CD4-positive, CD25-positive, alpha-beta regulatory T cell (primary cell): ENCODE measurements at regions not wholly inside any gene's neighbourhood (a gene's known extent, or its start where the extent isn't known, plus 50 kb on each side); places are given as distances from the start of the nearest gene placed in this dataset.

Source experiments
- ATAC-seq, 2 donors: fragments of 150-1000 bp; cut with Tn5 transposase; one replicate each; pipeline ENCODE4 v1.10.0; 2021; ENCODE audit warnings: low read depth in 2 of 2, moderate number of reproducible peaks in 2 of 2, moderate library complexity in 1 of 2
- DNase-seq, 3 donors: peaks; one replicate each; pipeline versions ENCODE4 v3.0.0 to v3.0.0-alpha.2; 2012 to 2022; ENCODE audit warnings: mixed read lengths in 1 of 3
- H3K27ac ChIP-seq: one replicate; pipeline ENCODE4 v1.7.0; 2013; ENCODE audit warnings: mild to moderate bottlenecking, low read length; ENCODE audit not compliant: insufficient read depth, poor library complexity, severe bottlenecking
- H3K27me3 ChIP-seq: one replicate; pipeline ENCODE4 v1.7.0; 2013; ENCODE audit warnings: low read length; ENCODE audit not compliant: control insufficient read depth, insufficient read depth
- H3K36me3 ChIP-seq: one replicate; pipeline ENCODE4 v1.7.0; 2013; ENCODE audit warnings: mild to moderate bottlenecking, low read length, moderate library complexity; ENCODE audit not compliant: control insufficient read depth, insufficient read depth
- H3K4me1 ChIP-seq: 2 replicates; pipeline ENCODE4 v1.7.0; 2013; ENCODE audit warnings: mild to moderate bottlenecking, low read length; ENCODE audit not compliant: insufficient read depth, control insufficient read depth, poor library complexity, severe bottlenecking
- H3K4me3 ChIP-seq: one replicate; pipeline ENCODE4 v1.7.0; 2013; ENCODE audit warnings: low read depth, mild to moderate bottlenecking, low read length, moderate library complexity
- H3K9me3 ChIP-seq, 2 experiments: 1 replicate in 1 of 2; 2 replicates in 1 of 2; pipeline ENCODE4 v1.7.0; 2013; ENCODE audit warnings: low read length in 2 of 2, mild to moderate bottlenecking in 1 of 2, moderate library complexity in 1 of 2; ENCODE audit not compliant: control insufficient read depth in 2 of 2
- H3K27ac Mint-ChIP-seq, 3 donors: one replicate each; pipeline ENCODE4 v1.8.0; 2020 to 2022; ENCODE audit warnings: mild to moderate bottlenecking in 3 of 3, mixed read lengths in 3 of 3, moderate library complexity in 2 of 3
- H3K27me3 Mint-ChIP-seq: one replicate; pipeline ENCODE4 v1.8.0; 2022; ENCODE audit warnings: mild to moderate bottlenecking, mixed read lengths
- H3K36me3 Mint-ChIP-seq: one replicate; pipeline ENCODE4 v1.8.0; 2020; ENCODE audit warnings: mixed read lengths
- H3K4me1 Mint-ChIP-seq, 4 donors: one replicate each; pipeline ENCODE4 v1.8.0; 2020 to 2022; ENCODE audit warnings: mixed read lengths in 4 of 4, mild to moderate bottlenecking in 1 of 4
- H3K4me3 Mint-ChIP-seq, 4 donors: one replicate each; pipeline ENCODE4 v1.8.0; 2020 to 2022; ENCODE audit warnings: mild to moderate bottlenecking in 4 of 4, mixed read lengths in 4 of 4, moderate library complexity in 3 of 4
- H3K9me3 Mint-ChIP-seq, 7 donors: one replicate each; pipeline ENCODE4 v1.8.0; 2020 to 2022; ENCODE audit warnings: mixed read lengths in 7 of 7, mild to moderate bottlenecking in 3 of 7, moderate library complexity in 2 of 7

DNA sequence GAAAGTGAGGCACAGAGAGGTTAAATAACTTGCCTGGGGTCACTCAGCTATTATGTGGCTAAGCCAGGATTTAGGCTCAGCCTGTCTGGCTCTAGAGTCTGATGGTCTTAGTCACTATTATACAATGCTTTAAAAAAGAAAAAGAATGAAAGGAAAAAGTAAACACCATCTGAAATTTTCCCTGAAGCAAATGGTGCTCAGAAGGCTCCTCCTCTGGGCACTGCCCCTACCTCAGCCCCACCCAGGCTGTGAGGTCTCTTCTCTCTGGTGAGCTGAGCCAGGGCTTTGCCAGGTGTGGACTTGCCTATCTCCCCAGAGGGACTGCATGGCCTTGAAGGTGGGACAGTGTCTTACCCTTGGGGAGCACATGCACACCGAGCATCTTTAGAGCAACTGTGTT is 117.5 kb upstream of the DYRK2 start:
- DNase-seq, result no peak
- H3K4me3 Mint-ChIP-seq, result no peak overlapping the region
- Histone ChIP-seq H3K4me1 (peaks cover 7% of the 10 kb centered on the region), H3K27ac (no peak overlapping the region), H3K4me3 (no peak overlapping the region), H3K9me3 (no peaks in the 10 kb centered on the region), H3K36me3 (no peaks in the 10 kb centered on the region), H3K27me3 (peaks cover 3% of the 10 kb centered on the region)
- ATAC-seq, result no peak
- H3K4me1 Mint-ChIP-seq, result peaks cover 11 to 37% (median 15%) of the 10 kb centered on the region in 4 donors
- no peaks in the 10 kb centered on the region for H3K36me3 Mint-ChIP-seq
- H3K27me3 Mint-ChIP-seq, result peaks cover 4% of the 10 kb centered on the region
- peak overlapping the region in 1 of 3 donors; percentile 7 for H3K27ac Mint-ChIP-seq
- peaks cover 0 to 2% (median 0%) of the 10 kb centered on the region in 7 donors for H3K9me3 Mint-ChIP-seq

DNA sequence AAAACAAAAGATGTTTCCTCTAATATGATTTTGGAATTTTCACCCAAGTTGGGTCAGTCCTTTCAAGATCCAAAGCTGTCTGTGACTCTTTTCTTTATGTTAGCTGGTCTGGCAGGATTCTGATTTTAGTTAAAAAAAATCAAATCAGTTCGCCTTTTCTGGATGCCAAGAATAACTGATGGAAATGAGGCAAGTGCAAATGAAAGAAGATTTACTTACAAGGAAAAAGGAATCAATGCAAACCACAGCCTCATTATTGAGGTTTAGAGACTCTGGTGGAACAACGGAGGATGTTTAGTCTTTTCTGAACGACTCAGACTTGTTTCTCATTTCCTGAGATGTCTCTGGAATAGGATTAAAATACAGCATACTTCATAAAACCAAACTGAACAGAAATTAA is 117.0 kb upstream of the DYRK2 start:
- Histone ChIP-seq H3K9me3 (no peaks in the 10 kb centered on the region), H3K4me1 (peaks cover 3% of the 10 kb centered on the region), H3K36me3 (no peaks in the 10 kb centered on the region), H3K27ac (no peak overlapping the region), H3K27me3 (peaks cover 3% of the 10 kb centered on the region), H3K4me3 (no peak overlapping the region)
- H3K36me3 Mint-ChIP-seq, result no peaks in the 10 kb centered on the region
- DNase-seq, result no peak
- H3K27ac Mint-ChIP-seq, result peak overlapping the region in 1 of 3 donors; percentile 7
- peaks cover 7 to 32% (median 13%) of the 10 kb centered on the region in 4 donors for H3K4me1 Mint-ChIP-seq
- no peak overlapping the region for H3K4me3 Mint-ChIP-seq
- ATAC-seq, result no peak
- peaks cover 0 to 2% (median 0%) of the 10 kb centered on the region in 7 donors for H3K9me3 Mint-ChIP-seq
- peaks cover 4% of the 10 kb centered on the region for H3K27me3 Mint-ChIP-seq

DNA sequence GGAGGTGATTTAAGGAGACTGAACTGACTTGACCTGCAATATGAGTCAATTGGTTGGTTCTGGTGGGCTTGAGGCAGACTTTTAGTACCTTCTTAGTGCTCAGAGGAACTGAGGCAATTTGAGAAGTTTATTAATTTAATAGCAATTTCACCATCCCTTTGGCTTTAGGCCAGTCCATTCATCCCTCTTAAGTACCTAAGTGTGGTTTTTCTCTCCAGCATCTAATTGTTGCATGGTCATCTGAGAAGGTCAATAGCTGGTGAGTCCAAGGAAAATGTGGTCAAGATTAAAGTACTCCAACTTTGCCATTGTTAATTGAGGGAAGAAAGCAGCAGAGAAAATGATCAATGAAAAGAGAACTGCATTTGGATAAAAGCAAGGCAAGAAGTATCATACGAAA is 115.4 kb upstream of the DYRK2 start:
- H3K4me3 ChIP-seq, result no peak overlapping the region
- no peak for ATAC-seq
- H3K9me3 ChIP-seq, result no peaks in the 10 kb centered on the region
- Mint-ChIP-seq H3K27me3 (peaks cover 9% of the 10 kb centered on the region), H3K9me3 (peaks cover 0 to 3% (median 1%) of the 10 kb centered on the region in 7 donors), H3K36me3 (no peaks in the 10 kb centered on the region), H3K4me1 (peaks cover 12 to 29% (median 12%) of the 10 kb centered on the region in 4 donors), H3K4me3 (no peak overlapping the region), H3K27ac (no peak overlapping the region)
- no peak overlapping the region for H3K27ac ChIP-seq
- H3K36me3 ChIP-seq, result no peaks in the 10 kb centered on the region
- H3K27me3 ChIP-seq, result peaks cover 3% of the 10 kb centered on the region
- no peak for DNase-seq
- H3K4me1 ChIP-seq, result no peaks in the 10 kb centered on the region

DNA sequence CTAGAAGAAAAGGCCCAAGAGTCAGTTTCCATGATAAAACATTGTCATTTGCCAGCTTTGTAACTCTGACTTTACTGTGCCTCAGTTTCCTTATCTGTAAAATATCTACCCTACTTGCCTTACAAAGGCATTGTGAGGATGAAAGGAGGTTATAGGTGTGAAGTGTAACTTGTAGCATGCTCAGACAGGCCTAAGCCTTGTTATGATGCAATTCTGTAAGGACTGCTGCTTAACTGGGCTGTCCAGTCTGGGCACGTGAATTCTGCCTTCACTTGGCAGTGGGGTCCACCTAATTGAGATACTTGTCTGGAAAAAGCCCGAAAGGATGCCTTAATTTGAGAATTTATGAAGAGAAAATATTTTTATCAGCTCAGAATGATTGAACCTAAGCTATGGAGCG is 114.5 kb upstream of the DYRK2 start:
- no peak overlapping the region for H3K27ac ChIP-seq
- H3K4me3 Mint-ChIP-seq, result no peak overlapping the region
- H3K4me3 ChIP-seq, result no peak overlapping the region
- H3K27ac Mint-ChIP-seq, result no peak overlapping the region
- H3K4me1 Mint-ChIP-seq, result peaks cover 8 to 30% (median 11%) of the 10 kb centered on the region in 4 donors
- no peak for ATAC-seq
- H3K27me3 Mint-ChIP-seq, result peaks cover 9% of the 10 kb centered on the region
- H3K9me3 ChIP-seq, result no peaks in the 10 kb centered on the region
- H3K4me1 ChIP-seq, result no peaks in the 10 kb centered on the region
- H3K27me3 ChIP-seq, result peaks cover 3% of the 10 kb centered on the region
- peaks cover 0 to 3% (median 1%) of the 10 kb centered on the region in 7 donors for H3K9me3 Mint-ChIP-seq
- H3K36me3 ChIP-seq, result no peaks in the 10 kb centered on the region
- H3K36me3 Mint-ChIP-seq, result no peaks in the 10 kb centered on the region
- DNase-seq, result no peak

DNA sequence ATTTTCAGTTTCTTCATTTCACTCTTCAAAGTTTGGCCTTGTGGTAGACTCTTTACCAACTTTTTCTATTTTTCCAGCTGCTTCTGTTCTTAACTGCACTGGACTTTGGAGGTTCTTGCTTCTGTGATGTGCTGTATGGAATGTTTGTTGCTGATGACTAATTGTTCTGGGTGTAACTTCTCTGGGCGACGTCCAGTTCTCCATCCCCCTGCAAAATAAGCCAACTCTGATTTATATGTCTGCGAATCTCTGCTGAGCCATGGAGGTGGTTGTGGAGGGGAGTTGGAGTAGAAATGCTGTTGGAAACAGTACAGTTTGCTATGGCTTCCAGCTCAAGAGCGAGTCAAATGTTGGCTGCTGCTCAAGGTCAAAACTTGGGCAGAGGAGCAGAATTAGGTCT is 113.9 kb upstream of the DYRK2 start:
- no peak for ATAC-seq
- peaks cover 3% of the 10 kb centered on the region for H3K27me3 ChIP-seq

GRCh38 chr12:67535176-67535575 is 113.4 kb upstream of the DYRK2 start:
- Mint-ChIP-seq H3K4me3 (no peak overlapping the region), H3K36me3 (no peaks in the 10 kb centered on the region), H3K27me3 (peaks cover 9% of the 10 kb centered on the region), H3K9me3 (peaks cover 0 to 4% (median 1%) of the 10 kb centered on the region in 7 donors), H3K4me1 (peaks cover 7 to 23% (median 8%) of the 10 kb centered on the region in 4 donors), H3K27ac (no peak overlapping the region)
- Histone ChIP-seq H3K27me3 (peaks cover 3% of the 10 kb centered on the region), H3K27ac (no peak overlapping the region), H3K4me1 (no peaks in the 10 kb centered on the region), H3K4me3 (no peak overlapping the region), H3K9me3 (no peaks in the 10 kb centered on the region), H3K36me3 (no peaks in the 10 kb centered on the region)
- ATAC-seq (no peak), DNase-seq (no peak)

More for the DNA sequence above, 113.9 kb upstream of the DYRK2 start:
- Mint-ChIP-seq H3K27me3 (peaks cover 9% of the 10 kb centered on the region), H3K4me3 (no peak overlapping the region), H3K36me3 (no peaks in the 10 kb centered on the region), H3K9me3 (peaks cover 0 to 4% (median 1%) of the 10 kb centered on the region in 7 donors), H3K4me1 (peaks cover 8 to 25% (median 10%) of the 10 kb centered on the region in 4 donors), H3K27ac (no peak overlapping the region)
- H3K4me1 ChIP-seq, result no peaks in the 10 kb centered on the region
- DNase-seq, result no peak
- no peaks in the 10 kb centered on the region for H3K36me3 ChIP-seq
- H3K9me3 ChIP-seq, result no peaks in the 10 kb centered on the region
- H3K27ac ChIP-seq, result no peak overlapping the region
- no peak overlapping the region for H3K4me3 ChIP-seq

DNA sequence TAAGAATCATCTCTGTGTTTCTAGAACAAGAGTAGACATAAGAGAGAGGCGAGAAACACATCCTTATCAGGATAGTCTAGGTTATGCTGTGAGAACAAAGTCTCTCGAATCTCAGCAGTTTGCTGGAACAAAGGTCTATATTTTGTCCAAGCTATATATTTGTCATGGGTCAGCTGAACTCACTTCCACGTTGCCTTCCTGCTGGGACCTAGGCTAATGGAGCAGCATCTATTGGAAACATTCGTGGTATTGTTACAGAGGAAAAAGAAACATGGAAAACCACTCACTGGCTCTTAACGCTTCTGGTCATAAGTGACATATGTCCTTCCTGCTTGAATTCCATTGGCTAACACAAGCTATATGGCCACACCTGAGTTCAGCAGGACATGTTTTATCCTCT is 112.6 kb upstream of the DYRK2 start:
- DNase-seq (no peak), ATAC-seq (no peak)

GRCh38 chr12:67539329-67539728 is 109.2 kb upstream of the DYRK2 start:
- Histone ChIP-seq H3K27me3 (peaks cover 3% of the 10 kb centered on the region), H3K36me3 (no peaks in the 10 kb centered on the region), H3K4me1 (no peaks in the 10 kb centered on the region), H3K27ac (no peak overlapping the region), H3K4me3 (no peak overlapping the region), H3K9me3 (no peaks in the 10 kb centered on the region)
- DNase-seq (no peak), ATAC-seq (no peak)
- Mint-ChIP-seq H3K36me3 (no peaks in the 10 kb centered on the region), H3K27me3 (peaks cover 5% of the 10 kb centered on the region), H3K27ac (no peak overlapping the region), H3K4me3 (no peak overlapping the region), H3K4me1 (peaks cover 8 to 39% (median 21%) of the 10 kb centered on the region in 4 donors), H3K9me3 (peaks cover 0 to 7% (median 0%) of the 10 kb centered on the region in 7 donors)

More for the DNA sequence above, 112.6 kb upstream of the DYRK2 start:
- Mint-ChIP-seq H3K36me3 (no peaks in the 10 kb centered on the region), H3K27me3 (peaks cover 9% of the 10 kb centered on the region), H3K9me3 (peaks cover 0 to 4% (median 1%) of the 10 kb centered on the region in 7 donors), H3K4me1 (peaks cover 8 to 24% (median 8%) of the 10 kb centered on the region in 4 donors), H3K27ac (no peak overlapping the region), H3K4me3 (no peak overlapping the region)
- peaks cover 3% of the 10 kb centered on the region for H3K27me3 ChIP-seq
- H3K4me3 ChIP-seq, result no peak overlapping the region
- H3K36me3 ChIP-seq, result no peaks in the 10 kb centered on the region
- H3K27ac ChIP-seq, result no peak overlapping the region
- no peaks in the 10 kb centered on the region for H3K9me3 ChIP-seq
- no peaks in the 10 kb centered on the region for H3K4me1 ChIP-seq
